Left cardiac atrium (tissue), 4 donors: ENCODE measurements at regions not wholly inside any gene's neighbourhood (a gene's known extent, or its start where the extent isn't known, plus 50 kb on each side); places are given as distances from the start of the nearest gene placed in this dataset.
"Not testable (repeated sequence)": the region's sequence is repeated elsewhere in the genome, so short reads cannot be mapped to it uniquely, and the experiment has no call there.

Experiments
- ATAC-seq, 2 donors: fragments of 200-7000 bp; cut with Tn5 transposase; one replicate each; pipeline ENCODE4 v1.9.1; 2020; ENCODE audit warnings: mild to moderate bottlenecking in 2 of 2, moderate library complexity in 2 of 2
- DNase-seq: peaks from one replicate; pipeline ENCODE4 v3.0.0-alpha.2; 2020
- intact Hi-C, 2 donors: fragments of 100-400 bp; cut with DNase I; formaldehyde crosslinking; loops; one replicate each; pipeline versions ENCODE4 v1.14.1 to v1.15.1; 2022 to 2023
- donor health status: DM: no; HTN: yes; CAD: no.
- donor health status: DM: no; HTN: yes; CAD: no; lungs with severe emphysema.
- donor health status: DM: yes; HTN: yes; CAD: no.
- donor health status: Dilated cardiomyopathy.

- DNase-seq (no peak), ATAC-seq (no peak)
- intact Hi-C loops, result no loop called here
Measured at GRCh38 chr2:105691947-105692390, 52.7 kb upstream of the NCK2 start.

- no peak for ATAC-seq
- no peak for DNase-seq
- intact Hi-C loops, result no loop called here
Measured at GRCh38 chr2:105690566-105690965, 54.1 kb upstream of the NCK2 start.

- ATAC-seq (no peak), DNase-seq (no peak)
- intact Hi-C loops, result no loop called here
Measured at GRCh38 chr2:105689484-105689883, 55.2 kb upstream of the NCK2 start.

- intact Hi-C loops, result no loop called here
- no peak for ATAC-seq
- DNase-seq, result no peak
Measured at GRCh38 chr2:105688946-105689345, 55.8 kb upstream of the NCK2 start.

GRCh38 chr2:105686588-105686987 is 58.1 kb upstream of the NCK2 start:
- DNase-seq (no peak), ATAC-seq (no peak)
- intact Hi-C loops, result no loop called here

GRCh38 chr2:105683011-105683492 is 61.7 kb upstream of the NCK2 start:
- intact Hi-C loops, result no loop called here
- ATAC-seq, result no peak
- DNase-seq, result no peak

- intact Hi-C loops, result no loop called here
- ATAC-seq (peak in 1 of 2 donors; percentile 34), DNase-seq (no peak)
Measured at GRCh38 chr2:105682401-105682800, 62.3 kb upstream of the NCK2 start.

- ATAC-seq, result no peak
- DNase-seq, result no peak
- intact Hi-C loops, result no loop called here
Measured at GRCh38 chr2:105681927-105682326, 62.8 kb upstream of the NCK2 start.

GRCh38 chr2:105680357-105680756 is 64.4 kb upstream of the NCK2 start:
- ATAC-seq (no peak), DNase-seq (no peak)
- intact Hi-C loops, result no loop called here

- ATAC-seq (no peak), DNase-seq (no peak)
- intact Hi-C loops, result no loop called here
Measured at GRCh38 chr2:105678346-105678745, 66.4 kb upstream of the NCK2 start.

- intact Hi-C loops, result no loop called here
- DNase-seq (no peak), ATAC-seq (no peak)
Measured at GRCh38 chr2:105677901-105678300, 66.8 kb upstream of the NCK2 start.

- no peak for ATAC-seq
- intact Hi-C loops, result no loop called here
- DNase-seq, result no peak
Measured at GRCh38 chr2:105675841-105676240, 68.9 kb upstream of the NCK2 start.

- ATAC-seq, result no peak
Measured at GRCh38 chr2:105674859-105675541, 69.7 kb upstream of the NCK2 start.

GRCh38 chr2:105674401-105674800 is 70.3 kb upstream of the NCK2 start:
- ATAC-seq (peak; percentile 52 to 67), DNase-seq (no peak)
- intact Hi-C loops, result no loop called here

More at GRCh38 chr2:105674859-105675541, 69.7 kb upstream of the NCK2 start:
- intact Hi-C loops, result no loop called here
- no peak for DNase-seq

- ATAC-seq (peak; percentile 41 to 69), DNase-seq (peak; percentile 54)
- intact Hi-C loops, result no loop called here
Measured at GRCh38 chr2:105671156-105671555, 73.6 kb upstream of the NCK2 start.

- intact Hi-C loops, result no loop called here
- ATAC-seq (no peak), DNase-seq (no peak)
Measured at GRCh38 chr2:105669384-105669891, 75.3 kb upstream of the NCK2 start.

GRCh38 chr2:105665480-105665879 is 79.2 kb upstream of the NCK2 start:
- ATAC-seq (no peak), DNase-seq (no peak)
- intact Hi-C loops, result no loop called here

GRCh38 chr2:105660489-105660888 is 84.2 kb upstream of the NCK2 start:
- intact Hi-C loops, result no loop called here

GRCh38 chr2:105655723-105656606 is 88.7 kb upstream of the NCK2 start:
- DNase-seq, intact Hi-C loops, ATAC-seq: not testable (repeated sequence)

More at GRCh38 chr2:105660489-105660888, 84.2 kb upstream of the NCK2 start:
- no peak for ATAC-seq
- no peak for DNase-seq

GRCh38 chr2:105655244-105655643 is 89.5 kb upstream of the NCK2 start:
- DNase-seq (no peak), ATAC-seq (no peak)
- intact Hi-C loops, result no loop called here
